NCI-H524 treated with DMSO at 0.1 percent for 48 hours (cell line): ENCODE measurements at regions not wholly inside any gene's neighbourhood (a gene's known extent, or its start where the extent isn't known, plus 50 kb on each side); places are given as distances from the start of the nearest gene placed in this dataset.

Source experiments
- DNase-seq: peaks from one replicate; lab custom pipeline; 2025; lab: John Stamatoyannopoulos, UW

GRCh38 chr6:84421031-84421430 lies 193.6 kb upstream of the CEP162 start:
- DNase-seq: no peak

GRCh38 chr6:84417260-84417659 lies 189.8 kb upstream of the CEP162 start:
- no peak for DNase-seq

- no peak for DNase-seq
Observed at GRCh38 chr6:84416043-84416657, 188.7 kb upstream of the CEP162 start.

- no peak for DNase-seq
Observed at GRCh38 chr6:84415517-84415916, 188.1 kb upstream of the CEP162 start.

- no peak for DNase-seq
Observed at GRCh38 chr6:84415068-84415467, 187.6 kb upstream of the CEP162 start.

- DNase-seq: no peak
Observed at GRCh38 chr6:84414531-84414930, 187.1 kb upstream of the CEP162 start.

- DNase-seq: no peak
Observed at GRCh38 chr6:84411060-84411629, 183.7 kb upstream of the CEP162 start.

GRCh38 chr6:84409911-84410310 lies 182.5 kb upstream of the CEP162 start:
- no peak for DNase-seq

- no peak for DNase-seq
Observed at GRCh38 chr6:84408028-84408427, 180.6 kb upstream of the CEP162 start.

GRCh38 chr6:84403545-84403944 lies 176.1 kb upstream of the CEP162 start:
- no peak for DNase-seq

GRCh38 chr6:84399003-84399402 lies 171.6 kb upstream of the CEP162 start:
- no peak for DNase-seq

- no peak for DNase-seq
Observed at GRCh38 chr6:84392261-84392660, 164.8 kb upstream of the CEP162 start.

GRCh38 chr6:84390851-84391250 lies 163.4 kb upstream of the CEP162 start:
- DNase-seq: no peak

GRCh38 chr6:84390334-84390733 lies 162.9 kb upstream of the CEP162 start:
- DNase-seq: no peak

GRCh38 chr6:84379142-84379541 lies 151.7 kb upstream of the CEP162 start:
- DNase-seq: no peak

- no peak for DNase-seq
Observed at GRCh38 chr6:84372290-84372689, 144.8 kb upstream of the CEP162 start.

- no peak for DNase-seq
Observed at GRCh38 chr6:84371681-84372080, 144.2 kb upstream of the CEP162 start.

- no peak for DNase-seq
Observed at GRCh38 chr6:84362193-84362821, 134.9 kb upstream of the CEP162 start.

- DNase-seq: no peak
Observed at GRCh38 chr6:84361372-84362192, 134.1 kb upstream of the CEP162 start.

GRCh38 chr6:84360039-84360438 lies 132.6 kb upstream of the CEP162 start:
- DNase-seq: no peak

GRCh38 chr6:84358581-84358980 lies 131.1 kb upstream of the CEP162 start:
- DNase-seq: no peak

- no peak for DNase-seq
Observed at GRCh38 chr6:84357631-84358030, 130.2 kb upstream of the CEP162 start.

- no peak for DNase-seq
Observed at GRCh38 chr6:84356907-84357306, 129.5 kb upstream of the CEP162 start.
